COR-L47 (cell line): ENCODE measurements at regions not wholly inside any gene's neighbourhood (a gene's known extent, or its start where the extent isn't known, plus 50 kb on each side); places are given as distances from the start of the nearest gene placed in this dataset.

Source experiments
- DNase-seq: peaks from one replicate; lab custom pipeline; 2025; lab: John Stamatoyannopoulos, UW

GRCh38 chr11:32317643-32318042 is 117.7 kb downstream of the WT1 start:
- no peak for DNase-seq

DNA sequence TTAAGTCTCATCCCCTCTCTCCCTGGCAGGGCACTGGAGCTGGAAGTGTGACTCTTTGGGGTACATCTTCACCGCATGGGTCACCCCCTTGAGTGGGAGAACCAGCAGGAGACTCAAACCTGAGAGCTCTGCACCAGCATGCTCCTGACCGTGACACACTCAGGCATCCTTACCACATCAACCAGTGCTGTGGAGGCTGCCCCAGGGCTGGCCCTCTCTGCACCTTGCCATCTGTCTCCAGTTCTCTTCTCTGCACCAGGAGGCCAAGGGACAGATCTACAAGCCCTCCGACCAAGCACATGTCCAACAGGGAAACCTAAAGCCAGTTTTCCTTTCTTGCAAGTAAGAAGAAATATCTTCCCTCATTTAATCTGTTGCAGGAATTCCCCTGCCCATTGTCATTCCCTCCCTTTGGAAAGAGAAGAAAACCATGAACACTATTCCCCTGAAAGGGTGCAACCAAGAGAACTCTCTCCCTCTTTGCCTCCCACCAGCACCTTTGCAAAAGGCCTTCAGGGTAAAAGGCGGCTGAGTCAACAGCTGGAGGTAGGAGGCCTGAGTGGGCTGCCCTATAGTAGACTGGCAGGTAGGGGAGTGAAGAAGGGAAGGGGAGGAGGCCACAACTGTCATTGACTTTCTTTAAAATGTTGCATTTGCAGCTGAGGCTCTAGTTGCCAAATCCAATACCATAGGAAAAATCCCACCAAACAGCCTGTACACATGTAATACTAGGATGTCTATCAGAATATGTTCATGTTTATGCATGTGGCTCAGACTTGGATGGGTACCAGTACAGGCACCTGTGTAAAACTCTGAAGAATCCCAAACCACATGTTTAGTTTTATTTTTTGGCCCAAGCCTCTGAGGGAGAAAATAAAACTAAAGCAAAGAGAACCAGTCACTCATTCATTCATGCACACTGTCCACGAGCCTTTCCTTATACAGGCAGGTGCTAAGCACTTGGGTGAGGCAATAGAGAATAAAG is 117.0 kb downstream of the WT1 start:
- no peak for DNase-seq

DNA sequence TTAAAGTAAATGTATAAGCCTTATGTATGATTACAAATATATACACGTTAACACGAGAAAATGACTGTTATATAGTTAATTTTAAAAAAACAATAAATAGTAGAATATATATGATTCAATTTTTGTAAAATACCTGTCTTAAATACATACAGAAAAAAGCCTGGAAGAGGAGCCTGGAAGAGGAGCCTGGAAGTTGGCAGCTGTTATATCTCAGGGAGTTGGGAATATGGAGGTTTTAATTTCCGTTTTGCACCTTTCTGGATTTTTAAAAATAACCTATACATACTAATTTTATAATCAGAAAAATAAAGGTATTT is 111.6 kb downstream of the WT1 start:
- no peak for DNase-seq

DNA sequence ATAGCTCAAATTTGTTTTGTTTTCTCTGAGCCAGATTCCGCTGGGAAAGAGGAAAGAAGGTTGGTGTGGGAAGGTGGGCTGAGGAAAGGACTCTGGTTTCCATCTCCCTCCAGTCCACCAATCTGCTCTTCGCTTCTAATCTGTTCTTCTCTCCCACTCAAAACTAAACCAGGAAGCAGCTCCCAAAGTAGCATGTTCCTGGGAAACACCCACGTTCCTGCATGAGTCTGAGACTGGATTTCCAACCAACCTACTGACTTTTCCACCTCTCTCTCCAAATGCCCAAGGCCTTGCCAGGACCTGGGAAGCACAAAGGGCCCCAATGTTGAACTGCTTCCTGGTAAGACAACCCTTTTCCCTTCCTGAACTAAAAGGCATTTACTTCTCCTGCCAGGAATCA is 110.2 kb downstream of the WT1 start:
- DNase-seq, result no peak

DNA sequence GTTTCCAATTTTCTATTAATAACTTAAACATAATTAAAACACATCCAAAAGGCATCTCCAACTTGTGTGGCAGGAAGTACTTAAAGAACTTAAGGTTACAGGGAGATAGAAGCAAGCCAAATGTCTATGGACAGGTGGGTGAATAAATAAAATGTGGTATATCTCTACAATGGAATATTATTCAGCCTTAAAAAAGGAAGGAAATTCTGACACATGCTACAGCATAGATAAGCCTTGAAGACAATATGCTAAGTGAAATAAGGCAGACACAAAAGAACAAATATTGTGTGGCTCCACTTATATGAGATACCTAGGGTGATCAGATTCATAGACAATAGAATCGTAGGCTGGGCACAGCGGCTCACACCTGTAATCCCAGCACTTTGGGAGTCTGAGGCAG is 109.6 kb downstream of the WT1 start:
- no peak for DNase-seq

DNA sequence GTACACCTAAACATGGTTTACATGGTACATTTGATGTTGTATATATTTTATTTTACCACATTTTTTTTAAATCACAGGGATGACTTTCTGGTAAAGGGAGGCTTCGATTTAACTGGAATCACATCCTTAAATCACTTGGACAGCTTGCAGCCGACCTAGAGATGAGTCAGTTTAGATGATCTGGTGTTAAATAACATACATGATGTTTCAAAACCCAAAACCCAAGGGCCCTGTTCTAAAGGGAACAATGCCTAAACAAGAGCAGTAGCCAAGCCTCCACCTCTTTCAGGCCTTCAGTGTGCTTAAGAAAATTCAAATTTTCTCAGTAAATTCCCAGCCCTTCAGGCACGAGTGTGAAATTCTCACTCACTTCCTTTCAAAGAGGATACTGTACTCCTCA is 108.8 kb downstream of the WT1 start:
- DNase-seq, result no peak

- DNase-seq, result no peak
Measured at GRCh38 chr11:32328392-32328791, 106.9 kb downstream of the WT1 start.

DNA sequence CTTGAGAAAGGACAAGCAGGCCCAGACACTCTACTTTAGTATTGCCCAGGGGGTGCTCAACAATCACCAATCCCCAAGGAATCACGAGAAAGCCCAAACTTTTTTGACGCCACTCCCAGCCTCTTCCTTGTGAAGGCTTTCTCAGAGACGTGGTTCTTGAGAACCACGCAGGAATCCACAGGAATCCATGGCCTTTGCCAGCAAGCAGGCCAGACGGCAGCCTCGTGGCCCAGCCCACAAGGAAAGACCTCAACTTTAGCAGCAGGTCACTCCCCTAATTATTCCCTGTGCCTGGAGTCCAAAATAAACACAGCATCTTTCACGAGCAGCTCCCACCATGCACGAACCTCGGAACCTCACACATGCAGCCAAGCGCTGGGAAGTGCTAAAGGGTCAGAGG is 104.2 kb downstream of the WT1 start:
- no peak for DNase-seq

GRCh38 chr11:32331792-32332191 is 103.5 kb downstream of the WT1 start:
- no peak for DNase-seq

DNA sequence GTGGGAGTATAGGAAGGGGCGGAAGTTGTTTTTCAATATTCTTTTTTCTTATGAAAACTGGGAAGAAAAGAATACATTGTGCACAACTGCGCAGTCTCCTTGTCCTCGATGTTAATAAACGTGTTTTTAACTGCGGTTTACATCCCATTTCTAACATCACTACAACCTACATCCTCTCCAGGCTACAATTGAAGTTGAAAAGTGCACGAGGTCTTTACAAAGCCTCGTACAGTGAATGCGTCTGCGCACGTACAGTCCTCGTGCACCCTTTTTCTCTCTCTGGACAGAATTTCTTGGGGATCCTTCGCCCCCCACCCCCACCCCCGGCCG is 102.4 kb downstream of the WT1 start:
- no peak for DNase-seq

- no peak for DNase-seq
Measured at GRCh38 chr11:32333320-32333991, 101.9 kb downstream of the WT1 start.

DNA sequence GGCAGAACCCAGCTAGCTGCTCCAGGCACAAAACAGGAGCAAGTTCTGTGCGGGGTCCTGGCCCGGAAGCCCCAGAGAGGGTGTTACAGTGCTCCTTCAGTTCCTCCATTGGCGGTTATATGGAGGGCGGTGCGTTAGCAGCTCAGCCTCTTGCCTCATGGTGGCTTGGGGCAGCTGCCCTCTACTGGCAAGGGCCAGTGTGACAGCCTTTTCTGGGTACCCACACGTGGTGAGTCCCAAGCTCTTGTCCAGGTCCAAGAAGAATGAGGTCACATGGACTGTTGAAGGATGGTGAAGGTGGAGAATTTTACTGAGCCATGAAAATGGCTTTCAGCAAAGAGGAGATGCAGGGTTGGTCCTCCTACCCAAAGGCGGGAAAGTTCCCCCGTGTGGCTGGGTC is 100.5 kb downstream of the WT1 start:
- no peak for DNase-seq
